GM23338 (cell line): ENCODE measurements at regions not wholly inside any gene's neighbourhood (a gene's known extent, or its start where the extent isn't known, plus 50 kb on each side); places are given as distances from the start of the nearest gene placed in this dataset.

Source experiments
- ATAC-seq: fragments of 200-7000 bp; cut with Tn5 transposase; 3 replicates; pipeline ENCODE4 v1.9.1; 2020
- DNase-seq: peaks from one replicate; pipeline ENCODE4 v3.0.0-alpha.2; 2015; ENCODE audit warnings: low spot score
- H2AFZ ChIP-seq: fragments of 200-600 bp; sonication (generic); 2 replicates; pipeline ENCODE4 v1.8.0; 2016; ENCODE audit warnings: antibody characterized with exemption, mild to moderate bottlenecking, moderate library complexity
- H3F3A ChIP-seq: fragments of 200-600 bp; sonication (generic); replicated peaks from 2 replicates; pipeline ENCODE4 v1.8.0; 2017; ENCODE audit warnings: antibody characterized with exemption, mixed run types, low read depth
- H3K27ac ChIP-seq: fragments of 200-600 bp; sonication (generic); 2 replicates; pipeline ENCODE4 v1.6.1; 2016; ENCODE audit warnings: low read depth
- H3K27me3 ChIP-seq: fragments of 200-600 bp; sonication (generic); 2 replicates; pipeline ENCODE4 v1.8.0; 2016; ENCODE audit warnings: mild to moderate bottlenecking, mixed run types, moderate library complexity; ENCODE audit not compliant: insufficient read depth
- H3K36me3 ChIP-seq: fragments of 200-600 bp; sonication (generic); 2 replicates; pipeline ENCODE4 v1.8.0; 2016; ENCODE audit warnings: mild to moderate bottlenecking; ENCODE audit not compliant: insufficient read depth
- H3K4me1 ChIP-seq: fragments of 200-600 bp; sonication (generic); 2 replicates; pipeline ENCODE4 v1.8.0; 2016; ENCODE audit warnings: mild to moderate bottlenecking, moderate library complexity; ENCODE audit not compliant: insufficient read depth
- H3K4me2 ChIP-seq: fragments of 200-600 bp; sonication (generic); 2 replicates; pipeline ENCODE4 v1.7.1; 2017; ENCODE audit warnings: mixed run types
- H3K4me3 ChIP-seq: fragments of 200-600 bp; sonication (generic); 2 replicates; pipeline ENCODE4 v1.6.1; 2016; ENCODE audit warnings: mixed run types
- H3K79me2 ChIP-seq: fragments of 200-600 bp; sonication (generic); replicated peaks from 2 replicates; pipeline ENCODE4 v1.8.0; 2017; ENCODE audit warnings: mild to moderate bottlenecking; ENCODE audit not compliant: insufficient read depth
- H3K9me2 ChIP-seq: fragments of 200-600 bp; sonication (generic); 2 replicates; pipeline ENCODE4 v1.8.0; 2017; ENCODE audit not compliant: insufficient read depth
- H4K20me1 ChIP-seq: fragments of 200-600 bp; sonication (generic); replicated peaks from 2 replicates; pipeline ENCODE4 v1.8.0; 2017; ENCODE audit warnings: mild to moderate bottlenecking; ENCODE audit not compliant: insufficient read depth
- H3K27ac Mint-ChIP-seq: 2 replicates; pipeline ENCODE4 v1.8.0; 2020; ENCODE audit warnings: inconsistent platforms, mild to moderate bottlenecking, moderate library complexity, mixed read lengths
- H3K27me3 Mint-ChIP-seq: 3 replicates; pipeline ENCODE4 v1.8.0; 2022; ENCODE audit warnings: low read depth, mild to moderate bottlenecking, moderate library complexity, mixed read lengths, inconsistent platforms; ENCODE audit not compliant: insufficient read depth, poor library complexity
- H3K36me3 Mint-ChIP-seq: 3 replicates; pipeline ENCODE4 v1.8.0; 2021; ENCODE audit warnings: low read depth, mild to moderate bottlenecking, inconsistent platforms, moderate library complexity, mixed read lengths
- H3K4me1 Mint-ChIP-seq: 3 replicates; pipeline ENCODE4 v1.8.0; 2020; ENCODE audit warnings: mild to moderate bottlenecking, inconsistent platforms, mixed read lengths
- H3K4me3 Mint-ChIP-seq: 3 replicates; pipeline ENCODE4 v1.8.0; 2021; ENCODE audit warnings: moderate library complexity, mild to moderate bottlenecking, inconsistent platforms, mixed read lengths
- H3K9me3 Mint-ChIP-seq: 3 replicates; pipeline ENCODE4 v1.8.0; 2020; ENCODE audit warnings: moderate library complexity, mild to moderate bottlenecking, inconsistent platforms, mixed read lengths
- CREB1 ChIP-seq: fragments of 250-450 bp; sonication (Bioruptor Pico); IDR thresholded peaks from 2 replicates; pipeline ENCODE4 v1.5.0; 2020; ENCODE audit warnings: low read depth, mild to moderate bottlenecking, moderate library complexity
- JUNB ChIP-seq: IDR thresholded peaks from one replicate; pipeline ENCODE4 v1.6.1; 2016; ENCODE audit warnings: antibody characterized with exemption; ENCODE audit not compliant: unreplicated experiment
- NANOG ChIP-seq: IDR thresholded peaks from 2 replicates; pipeline ENCODE4 v1.6.1; 2016; ENCODE audit warnings: antibody characterized with exemption, borderline replicate concordance
- STAT1 ChIP-seq: IDR thresholded peaks from one replicate; pipeline ENCODE4 v1.6.1; 2016; ENCODE audit warnings: antibody characterized with exemption; ENCODE audit not compliant: unreplicated experiment
- ZNF114 ChIP-seq: fragments of 250-450 bp; sonication (Bioruptor Pico); IDR thresholded peaks from 2 replicates; pipeline ENCODE4 v1.5.0; 2020; ENCODE audit warnings: mild to moderate bottlenecking, moderate library complexity
- ZNF331 ChIP-seq: fragments of 250-450 bp; sonication (Bioruptor Pico); IDR thresholded peaks from 2 replicates; pipeline ENCODE4 v1.5.0; 2020; ENCODE audit warnings: low read depth, mild to moderate bottlenecking, moderate library complexity
- TF ChIP-seq, protein P1 (sequence below): IDR thresholded peaks from 2 replicates; pipeline ENCODE4 v1.6.1; 2016; ENCODE audit warnings: antibody characterized with exemption
- TF ChIP-seq, protein P2 (sequence below): IDR thresholded peaks from one replicate; pipeline ENCODE4 v1.6.1; 2018; ENCODE audit warnings: antibody characterized with exemption; ENCODE audit not compliant: unreplicated experiment
- TF ChIP-seq, protein P3 (sequence below): fragments of 250-450 bp; sonication (Bioruptor Pico); IDR thresholded peaks from 2 replicates; pipeline ENCODE4 v1.5.0; 2020; ENCODE audit warnings: mild to moderate bottlenecking, moderate library complexity

DNA sequence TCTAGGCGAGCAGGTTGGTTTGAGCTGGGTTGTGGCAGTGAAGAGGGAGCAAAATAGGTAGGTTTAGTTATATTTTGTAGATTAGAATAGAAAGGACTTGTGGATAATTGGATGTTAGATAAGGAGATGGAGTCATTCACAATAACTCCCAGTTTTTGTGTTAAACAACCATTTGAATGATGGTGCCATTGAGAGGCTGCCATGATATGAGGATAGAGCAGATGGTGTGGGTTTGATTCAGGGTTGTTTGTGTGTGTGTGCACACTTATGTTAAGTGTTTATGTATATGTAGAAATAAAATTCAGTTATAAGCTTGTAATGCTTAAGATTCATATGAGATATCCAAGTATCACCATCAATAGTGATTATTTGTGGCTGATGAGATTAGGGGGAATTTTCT is 166.6 kb downstream of the NXPE2 start (continued):
- TF ChIP-seq, protein P1, sequence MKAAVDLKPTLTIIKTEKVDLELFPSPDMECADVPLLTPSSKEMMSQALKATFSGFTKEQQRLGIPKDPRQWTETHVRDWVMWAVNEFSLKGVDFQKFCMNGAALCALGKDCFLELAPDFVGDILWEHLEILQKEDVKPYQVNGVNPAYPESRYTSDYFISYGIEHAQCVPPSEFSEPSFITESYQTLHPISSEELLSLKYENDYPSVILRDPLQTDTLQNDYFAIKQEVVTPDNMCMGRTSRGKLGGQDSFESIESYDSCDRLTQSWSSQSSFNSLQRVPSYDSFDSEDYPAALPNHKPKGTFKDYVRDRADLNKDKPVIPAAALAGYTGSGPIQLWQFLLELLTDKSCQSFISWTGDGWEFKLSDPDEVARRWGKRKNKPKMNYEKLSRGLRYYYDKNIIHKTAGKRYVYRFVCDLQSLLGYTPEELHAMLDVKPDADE: no peak
- TF ChIP-seq ZNF114 (CRISPR knock-in tag): no peak

DNA sequence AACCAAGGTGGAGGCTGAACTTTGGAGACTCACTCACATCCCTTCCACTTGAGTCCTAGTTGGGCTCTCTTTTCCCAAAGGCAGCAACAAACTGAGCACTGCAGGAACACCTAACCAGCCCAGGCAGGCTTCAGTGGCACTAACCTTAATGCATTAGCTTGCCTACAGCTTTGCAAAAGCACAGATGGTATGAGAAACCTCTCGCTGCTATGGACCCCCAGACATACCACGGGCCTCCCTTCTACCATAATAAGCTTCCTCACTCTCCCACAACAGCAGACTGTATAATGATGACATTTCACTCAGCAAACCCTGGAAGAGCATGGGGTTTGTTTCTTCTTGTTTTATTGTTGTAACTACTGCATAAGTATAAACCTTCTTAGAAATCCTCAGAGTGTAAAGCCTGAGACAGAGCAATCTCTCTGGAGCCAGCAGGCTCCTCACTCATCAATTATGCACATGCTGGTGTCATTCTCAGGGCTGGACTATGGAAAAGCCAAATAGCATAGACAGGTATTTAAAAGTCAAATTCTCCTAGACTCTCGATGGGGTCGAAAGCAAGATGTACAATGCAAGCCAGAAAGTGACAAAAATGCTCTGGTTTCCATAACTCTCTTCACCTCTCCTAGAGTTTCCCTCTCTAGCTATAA is 167.6 kb downstream of the NXPE2 start:
- H3K36me3 Mint-ChIP-seq: no peaks in the 10 kb centered on the region
- Histone ChIP-seq H3K4me3 (no peak overlapping the region), H3K36me3 (no peaks in the 10 kb centered on the region), H2AFZ (no peak overlapping the region), H3F3A (no peaks in the 10 kb centered on the region), H3K4me2 (no peak overlapping the region), H3K9me2 (peaks cover 4% of the 10 kb centered on the region), H3K27ac (no peak overlapping the region), H3K27me3 (no peaks in the 10 kb centered on the region), H3K4me1 (peaks cover 28% of the 10 kb centered on the region), H4K20me1 (no peaks in the 10 kb centered on the region), H3K79me2 (no peaks in the 10 kb centered on the region)
- no peak overlapping the region for H3K27ac Mint-ChIP-seq
- H3K4me3 Mint-ChIP-seq: no peak overlapping the region
- ATAC-seq: no peak
- H3K27me3 Mint-ChIP-seq: peaks cover 5% of the 10 kb centered on the region
- no peak for TF ChIP-seq ZNF331 (CRISPR knock-in tag)
- TF ChIP-seq, protein P2, sequence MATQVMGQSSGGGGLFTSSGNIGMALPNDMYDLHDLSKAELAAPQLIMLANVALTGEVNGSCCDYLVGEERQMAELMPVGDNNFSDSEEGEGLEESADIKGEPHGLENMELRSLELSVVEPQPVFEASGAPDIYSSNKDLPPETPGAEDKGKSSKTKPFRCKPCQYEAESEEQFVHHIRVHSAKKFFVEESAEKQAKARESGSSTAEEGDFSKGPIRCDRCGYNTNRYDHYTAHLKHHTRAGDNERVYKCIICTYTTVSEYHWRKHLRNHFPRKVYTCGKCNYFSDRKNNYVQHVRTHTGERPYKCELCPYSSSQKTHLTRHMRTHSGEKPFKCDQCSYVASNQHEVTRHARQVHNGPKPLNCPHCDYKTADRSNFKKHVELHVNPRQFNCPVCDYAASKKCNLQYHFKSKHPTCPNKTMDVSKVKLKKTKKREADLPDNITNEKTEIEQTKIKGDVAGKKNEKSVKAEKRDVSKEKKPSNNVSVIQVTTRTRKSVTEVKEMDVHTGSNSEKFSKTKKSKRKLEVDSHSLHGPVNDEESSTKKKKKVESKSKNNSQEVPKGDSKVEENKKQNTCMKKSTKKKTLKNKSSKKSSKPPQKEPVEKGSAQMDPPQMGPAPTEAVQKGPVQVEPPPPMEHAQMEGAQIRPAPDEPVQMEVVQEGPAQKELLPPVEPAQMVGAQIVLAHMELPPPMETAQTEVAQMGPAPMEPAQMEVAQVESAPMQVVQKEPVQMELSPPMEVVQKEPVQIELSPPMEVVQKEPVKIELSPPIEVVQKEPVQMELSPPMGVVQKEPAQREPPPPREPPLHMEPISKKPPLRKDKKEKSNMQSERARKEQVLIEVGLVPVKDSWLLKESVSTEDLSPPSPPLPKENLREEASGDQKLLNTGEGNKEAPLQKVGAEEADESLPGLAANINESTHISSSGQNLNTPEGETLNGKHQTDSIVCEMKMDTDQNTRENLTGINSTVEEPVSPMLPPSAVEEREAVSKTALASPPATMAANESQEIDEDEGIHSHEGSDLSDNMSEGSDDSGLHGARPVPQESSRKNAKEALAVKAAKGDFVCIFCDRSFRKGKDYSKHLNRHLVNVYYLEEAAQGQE: no peak
- TF ChIP-seq CREB1 (CRISPR knock-in tag): no peak
- TF ChIP-seq, protein P3, sequence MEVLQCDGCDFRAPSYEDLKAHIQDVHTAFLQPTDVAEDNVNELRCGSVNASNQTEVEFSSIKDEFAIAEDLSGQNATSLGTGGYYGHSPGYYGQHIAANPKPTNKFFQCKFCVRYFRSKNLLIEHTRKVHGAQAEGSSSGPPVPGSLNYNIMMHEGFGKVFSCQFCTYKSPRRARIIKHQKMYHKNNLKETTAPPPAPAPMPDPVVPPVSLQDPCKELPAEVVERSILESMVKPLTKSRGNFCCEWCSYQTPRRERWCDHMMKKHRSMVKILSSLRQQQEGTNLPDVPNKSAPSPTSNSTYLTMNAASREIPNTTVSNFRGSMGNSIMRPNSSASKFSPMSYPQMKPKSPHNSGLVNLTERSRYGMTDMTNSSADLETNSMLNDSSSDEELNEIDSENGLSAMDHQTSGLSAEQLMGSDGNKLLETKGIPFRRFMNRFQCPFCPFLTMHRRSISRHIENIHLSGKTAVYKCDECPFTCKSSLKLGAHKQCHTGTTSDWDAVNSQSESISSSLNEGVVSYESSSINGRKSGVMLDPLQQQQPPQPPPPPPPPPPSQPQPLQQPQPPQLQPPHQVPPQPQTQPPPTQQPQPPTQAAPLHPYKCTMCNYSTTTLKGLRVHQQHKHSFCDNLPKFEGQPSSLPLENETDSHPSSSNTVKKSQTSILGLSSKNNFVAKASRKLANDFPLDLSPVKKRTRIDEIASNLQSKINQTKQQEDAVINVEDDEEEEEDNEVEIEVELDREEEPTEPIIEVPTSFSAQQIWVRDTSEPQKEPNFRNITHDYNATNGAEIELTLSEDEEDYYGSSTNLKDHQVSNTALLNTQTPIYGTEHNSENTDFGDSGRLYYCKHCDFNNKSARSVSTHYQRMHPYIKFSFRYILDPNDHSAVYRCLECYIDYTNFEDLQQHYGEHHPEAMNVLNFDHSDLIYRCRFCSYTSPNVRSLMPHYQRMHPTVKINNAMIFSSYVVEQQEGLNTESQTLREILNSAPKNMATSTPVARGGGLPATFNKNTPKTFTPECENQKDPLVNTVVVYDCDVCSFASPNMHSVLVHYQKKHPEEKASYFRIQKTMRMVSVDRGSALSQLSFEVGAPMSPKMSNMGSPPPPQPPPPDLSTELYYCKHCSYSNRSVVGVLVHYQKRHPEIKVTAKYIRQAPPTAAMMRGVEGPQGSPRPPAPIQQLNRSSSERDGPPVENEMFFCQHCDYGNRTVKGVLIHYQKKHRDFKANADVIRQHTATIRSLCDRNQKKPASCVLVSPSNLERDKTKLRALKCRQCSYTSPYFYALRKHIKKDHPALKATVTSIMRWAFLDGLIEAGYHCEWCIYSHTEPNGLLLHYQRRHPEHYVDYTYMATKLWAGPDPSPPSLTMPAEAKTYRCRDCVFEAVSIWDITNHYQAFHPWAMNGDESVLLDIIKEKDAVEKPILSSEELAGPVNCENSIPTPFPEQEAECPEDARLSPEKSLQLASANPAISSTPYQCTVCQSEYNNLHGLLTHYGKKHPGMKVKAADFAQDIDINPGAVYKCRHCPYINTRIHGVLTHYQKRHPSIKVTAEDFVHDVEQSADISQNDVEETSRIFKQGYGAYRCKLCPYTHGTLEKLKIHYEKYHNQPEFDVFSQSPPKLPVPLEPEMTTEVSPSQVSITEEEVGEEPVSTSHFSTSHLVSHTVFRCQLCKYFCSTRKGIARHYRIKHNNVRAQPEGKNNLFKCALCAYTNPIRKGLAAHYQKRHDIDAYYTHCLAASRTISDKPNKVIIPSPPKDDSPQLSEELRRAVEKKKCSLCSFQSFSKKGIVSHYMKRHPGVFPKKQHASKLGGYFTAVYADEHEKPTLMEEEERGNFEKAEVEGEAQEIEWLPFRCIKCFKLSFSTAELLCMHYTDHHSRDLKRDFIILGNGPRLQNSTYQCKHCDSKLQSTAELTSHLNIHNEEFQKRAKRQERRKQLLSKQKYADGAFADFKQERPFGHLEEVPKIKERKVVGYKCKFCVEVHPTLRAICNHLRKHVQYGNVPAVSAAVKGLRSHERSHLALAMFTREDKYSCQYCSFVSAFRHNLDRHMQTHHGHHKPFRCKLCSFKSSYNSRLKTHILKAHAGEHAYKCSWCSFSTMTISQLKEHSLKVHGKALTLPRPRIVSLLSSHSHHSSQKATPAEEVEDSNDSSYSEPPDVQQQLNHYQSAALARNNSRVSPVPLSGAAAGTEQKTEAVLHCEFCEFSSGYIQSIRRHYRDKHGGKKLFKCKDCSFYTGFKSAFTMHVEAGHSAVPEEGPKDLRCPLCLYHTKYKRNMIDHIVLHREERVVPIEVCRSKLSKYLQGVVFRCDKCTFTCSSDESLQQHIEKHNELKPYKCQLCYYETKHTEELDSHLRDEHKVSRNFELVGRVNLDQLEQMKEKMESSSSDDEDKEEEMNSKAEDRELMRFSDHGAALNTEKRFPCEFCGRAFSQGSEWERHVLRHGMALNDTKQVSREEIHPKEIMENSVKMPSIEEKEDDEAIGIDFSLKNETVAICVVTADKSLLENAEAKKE (CRISPR knock-in tag): no peak
- no peak for TF ChIP-seq JUNB
- TF ChIP-seq STAT1: no peak
- no peak for TF ChIP-seq NANOG
- TF ChIP-seq, protein P1: no peak
- DNase-seq: no peak
- H3K9me3 Mint-ChIP-seq: peaks cover 3% of the 10 kb centered on the region; the same call in 2 of the 3 replicates
- peaks cover 39% of the 10 kb centered on the region for H3K4me1 Mint-ChIP-seq
